GM12864 (cell line): ENCODE measurements at regions not wholly inside any gene's neighbourhood (a gene's known extent, or its start where the extent isn't known, plus 50 kb on each side); places are given as distances from the start of the nearest gene placed in this dataset.

Experiments
- DNase-seq: peaks from one replicate; pipeline ENCODE4 v3.0.0-alpha.2; 2011; ENCODE audit warnings: low read depth
- H3K4me3 ChIP-seq: 2 replicates; pipeline ENCODE4 v1.5.1; 2011; ENCODE audit warnings: mild to moderate bottlenecking, low read depth, low read length, control low read depth
- CTCF ChIP-seq: IDR thresholded peaks from 2 replicates; pipeline ENCODE4 v1.5.1; 2011; ENCODE audit warnings: low read depth, mild to moderate bottlenecking, moderate library complexity, low read length, control low read depth, inconsistent platforms; ENCODE audit errors: missing control alignments

DNA sequence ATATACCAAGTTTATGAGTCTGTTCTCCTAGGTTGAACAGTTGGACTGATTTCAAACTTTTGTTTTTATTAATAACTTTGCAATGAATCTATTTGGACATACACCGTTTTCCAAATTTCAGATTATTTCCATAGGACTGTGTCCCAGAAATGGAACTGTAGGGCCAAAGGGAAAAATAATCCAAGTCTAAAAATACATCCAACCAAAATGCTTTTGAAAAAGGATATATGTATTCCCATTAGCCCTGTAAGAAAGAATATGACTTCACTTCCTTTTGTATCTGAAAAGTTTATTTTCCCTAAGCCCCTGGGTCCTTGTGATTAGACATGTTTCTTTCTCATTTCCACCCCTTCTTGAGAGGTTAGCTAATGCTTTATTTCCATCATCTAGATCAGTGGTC, 434.2 kb upstream of the MKI67 start:
- TF ChIP-seq CTCF: no peak
- no peak for DNase-seq
- H3K4me3 ChIP-seq: no peak overlapping the region

DNA sequence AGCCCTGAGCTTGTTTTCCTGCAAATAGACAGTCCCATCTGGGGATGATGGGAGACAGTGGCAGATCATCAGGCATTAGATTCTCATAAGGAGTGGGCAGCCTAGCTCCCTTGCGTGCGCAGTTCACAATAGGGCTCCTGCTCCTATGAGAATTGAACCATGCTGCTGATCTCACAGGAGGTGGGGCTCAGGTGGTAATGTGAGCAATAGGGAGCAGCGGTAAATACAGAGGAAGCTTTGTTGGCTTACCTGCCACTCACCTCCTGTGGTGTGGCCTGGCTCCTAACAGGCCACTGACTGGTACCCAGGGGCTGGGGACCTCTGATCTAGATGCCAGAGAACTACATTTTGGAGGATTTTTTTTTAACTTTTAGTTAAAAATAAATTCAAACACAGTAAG, 434.8 kb upstream of the MKI67 start:
- no peak for TF ChIP-seq CTCF
- DNase-seq: no peak
- no peak overlapping the region for H3K4me3 ChIP-seq

GRCh38 chr10:128563387-128563786, 437.2 kb upstream of the MKI67 start:
- TF ChIP-seq CTCF: no peak
- H3K4me3 ChIP-seq: no peak overlapping the region
- no peak for DNase-seq

DNA sequence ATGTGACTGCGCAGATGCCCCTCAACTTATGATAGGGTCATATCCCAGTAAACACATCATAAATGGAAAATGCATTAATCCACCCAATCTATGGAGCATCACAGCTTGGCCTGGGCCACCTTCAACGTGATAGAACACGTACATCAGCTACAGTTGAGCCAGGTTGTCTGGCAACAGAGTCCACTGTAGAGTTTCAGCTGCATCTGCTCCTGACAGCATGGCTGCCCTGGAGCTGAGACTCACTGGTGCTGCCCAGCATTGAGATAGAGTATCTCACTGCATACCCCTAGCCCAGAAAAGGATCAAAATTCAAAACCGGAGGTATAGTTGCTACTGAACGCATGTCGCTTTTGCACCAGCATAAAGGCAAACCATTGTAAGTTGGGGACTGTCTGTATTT, 437.7 kb upstream of the MKI67 start:
- no peak overlapping the region for H3K4me3 ChIP-seq
- no peak for TF ChIP-seq CTCF
- DNase-seq: no peak

- no peak overlapping the region for H3K4me3 ChIP-seq
- DNase-seq: no peak
- TF ChIP-seq CTCF: no peak
Observed at GRCh38 chr10:128566361-128566968, 440.2 kb upstream of the MKI67 start.

DNA sequence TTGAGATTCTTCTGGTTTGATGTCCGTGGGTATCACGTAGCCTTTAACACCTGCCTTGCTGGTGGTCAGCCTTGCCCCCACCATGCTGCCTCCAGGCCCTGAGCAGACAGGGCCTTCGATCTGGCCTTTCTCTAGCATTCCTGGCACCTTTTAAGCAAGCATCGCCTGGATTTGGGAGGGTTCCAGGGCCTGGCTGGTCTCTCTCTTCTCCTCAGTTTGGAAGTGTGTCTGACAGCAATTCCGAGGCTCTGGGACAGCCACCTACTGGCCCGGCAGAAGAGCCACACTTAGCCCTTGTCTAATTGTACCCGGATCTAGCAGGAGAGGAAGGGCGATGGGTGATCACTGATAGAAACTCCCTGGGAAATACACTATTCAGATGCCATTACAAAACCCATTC, 441.3 kb upstream of the MKI67 start:
- no peak overlapping the region for H3K4me3 ChIP-seq
- DNase-seq: no peak
- TF ChIP-seq CTCF: no peak

GRCh38 chr10:128568041-128568440, 441.8 kb upstream of the MKI67 start:
- no peak for DNase-seq
- TF ChIP-seq CTCF: no peak
- H3K4me3 ChIP-seq: no peak overlapping the region
